Right renal pelvis (tissue), 4 donors: ENCODE measurements at regions not wholly inside any gene's neighbourhood (a gene's known extent, or its start where the extent isn't known, plus 50 kb on each side); places are given as distances from the start of the nearest gene placed in this dataset.

Experiments used
- DNase-seq, 4 donors: peaks; one replicate each; pipeline ENCODE4 v3.0.0-alpha.2; 2013; ENCODE audit warnings: low read depth in 4 of 4, low spot score in 3 of 4, missing footprints in 1 of 4

DNA sequence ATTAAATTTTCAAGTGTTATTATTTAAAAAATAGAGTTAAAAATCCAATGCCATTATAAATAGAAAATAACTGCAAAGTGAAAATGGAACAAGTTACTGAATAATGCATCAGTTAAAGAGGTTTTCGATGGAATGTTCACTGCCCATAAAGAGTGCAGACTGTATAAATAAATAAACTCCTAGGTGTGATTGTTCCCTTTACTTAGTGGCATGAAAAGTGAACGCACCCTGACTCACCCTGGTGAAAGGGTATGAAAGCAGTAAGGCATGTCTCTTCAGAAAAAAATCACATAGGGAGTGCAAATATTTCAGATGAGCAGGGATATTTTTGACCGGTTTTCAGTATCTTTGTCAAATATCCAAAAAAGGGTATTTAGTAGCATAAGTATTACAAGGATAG is 387.8 kb downstream of the DCAF12L2 start:
- DNase-seq, result no peak

DNA sequence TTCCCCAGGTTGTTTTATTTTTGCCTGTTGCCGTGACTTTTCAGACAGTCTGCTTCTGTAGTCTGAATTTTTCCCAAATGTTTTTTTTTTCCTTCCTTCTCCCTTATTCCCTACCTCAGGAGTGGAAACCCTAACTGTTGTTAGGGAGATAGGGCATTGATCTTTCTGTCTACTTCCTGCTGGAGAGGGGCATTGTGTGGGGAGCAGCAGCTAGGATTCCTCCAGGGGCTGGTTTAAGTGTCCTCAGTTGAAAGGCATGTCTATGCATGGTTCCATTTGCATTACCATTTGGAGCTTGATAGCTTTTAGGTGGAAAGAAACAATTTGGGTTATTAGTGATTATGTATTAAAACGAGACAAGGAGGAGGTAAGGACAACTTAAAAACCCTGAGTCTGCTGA is 383.9 kb downstream of the DCAF12L2 start:
- no peak for DNase-seq

DNA sequence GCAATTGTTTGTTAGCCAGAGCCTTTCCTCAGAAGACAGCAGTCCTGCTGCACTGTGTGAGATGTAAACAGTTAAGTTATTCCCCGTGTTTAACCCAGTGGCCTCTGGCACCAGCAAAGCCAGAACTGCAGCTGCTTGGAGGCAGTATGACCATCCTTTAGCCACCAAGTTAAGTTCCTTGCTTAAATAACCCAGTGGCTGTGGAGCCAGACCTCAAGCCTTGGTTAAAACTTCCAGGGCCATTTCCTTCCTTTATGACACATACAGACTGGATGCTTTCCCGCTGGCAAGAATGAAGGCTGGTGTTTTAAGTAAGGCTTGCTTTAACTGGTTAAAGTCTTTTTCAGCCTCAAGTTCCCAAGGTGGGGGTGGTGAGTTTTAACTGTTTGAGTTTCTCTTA is 379.8 kb downstream of the DCAF12L2 start:
- DNase-seq, result no peak

- DNase-seq, result no peak
Observed at GRCh38 chrX:125791787-125792186, 374.3 kb downstream of the DCAF12L2 start.

- no peak for DNase-seq
Observed at GRCh38 chrX:125810856-125811255, 355.2 kb downstream of the DCAF12L2 start.

DNA sequence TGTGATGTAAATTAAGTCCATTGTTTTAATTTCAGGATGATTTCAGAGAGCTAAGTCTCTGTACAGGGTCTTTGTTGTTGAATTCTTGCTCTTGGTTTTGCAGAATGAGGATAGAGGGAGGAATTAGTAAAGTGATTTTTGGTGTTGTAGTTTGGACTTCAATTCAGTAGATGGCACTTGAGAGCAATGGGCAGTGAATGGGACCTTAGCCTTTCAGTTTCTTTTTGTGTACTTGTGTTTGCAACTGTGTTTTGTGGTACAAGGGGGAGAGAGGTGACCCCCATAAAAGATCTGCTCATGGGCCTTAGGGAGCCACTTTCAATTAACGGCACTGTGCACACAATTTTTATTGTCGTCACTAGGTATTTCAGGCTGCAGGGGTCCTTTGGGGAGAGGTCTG is 340.0 kb downstream of the DCAF12L2 start:
- no peak for DNase-seq

DNA sequence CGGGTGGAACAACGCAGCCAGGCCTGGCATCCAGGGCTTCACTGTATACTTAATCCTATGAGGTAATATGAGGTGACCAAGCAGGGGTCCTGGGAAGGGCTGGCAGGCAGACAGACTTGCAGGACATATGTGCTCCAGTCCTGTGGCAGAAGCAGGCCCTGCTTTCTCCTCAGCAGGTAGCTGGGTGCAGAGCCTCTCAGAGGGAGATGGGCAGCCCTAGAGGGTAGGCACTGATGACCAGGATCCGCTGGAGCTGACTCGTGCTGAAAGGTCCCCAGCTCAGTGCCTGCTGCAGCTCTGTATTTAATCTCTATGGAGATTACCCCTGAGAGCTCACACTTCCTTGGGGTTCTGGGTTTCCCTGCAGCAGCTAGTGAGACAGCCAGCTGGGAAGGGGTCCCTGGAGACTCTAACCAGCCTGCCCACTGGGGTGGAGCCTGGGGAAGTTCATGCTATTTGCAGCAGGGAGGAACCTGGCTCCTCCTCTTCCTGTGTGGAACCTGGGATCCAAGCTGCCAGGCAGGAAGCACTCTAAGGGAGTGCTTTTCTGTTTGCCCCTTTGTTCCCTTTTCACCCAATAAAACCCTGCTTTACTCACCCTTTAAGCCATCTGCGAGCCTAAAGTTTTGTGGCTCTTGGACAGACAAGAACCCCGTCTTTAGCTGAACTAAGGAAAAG is 339.2 kb downstream of the DCAF12L2 start:
- DNase-seq, result no peak

GRCh38 chrX:125846271-125846670 is 319.8 kb downstream of the DCAF12L2 start:
- no peak for DNase-seq

DNA sequence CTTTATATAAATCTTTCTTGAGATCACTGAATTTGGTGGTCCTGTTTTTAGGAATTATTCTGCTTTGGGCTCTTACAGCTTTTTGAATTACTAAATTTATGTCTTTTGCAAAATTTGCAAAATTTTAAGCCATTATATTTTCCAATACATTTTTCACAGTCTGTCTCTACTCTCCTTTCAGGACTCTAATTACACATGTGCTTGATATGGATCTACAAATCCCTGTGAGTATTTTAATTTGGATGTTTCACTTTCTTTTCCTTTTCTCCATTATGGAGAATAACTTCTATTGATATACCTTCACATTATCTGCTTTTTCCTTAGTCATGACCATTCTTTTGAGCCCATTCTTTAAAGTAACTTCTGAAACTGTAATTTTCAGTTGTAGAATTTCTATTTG is 315.4 kb downstream of the DCAF12L2 start:
- DNase-seq, result no peak

GRCh38 chrX:125883169-125883568 is 282.9 kb downstream of the DCAF12L2 start:
- no peak for DNase-seq

GRCh38 chrX:125894947-125895346 is 271.1 kb downstream of the DCAF12L2 start:
- DNase-seq, result no peak

DNA sequence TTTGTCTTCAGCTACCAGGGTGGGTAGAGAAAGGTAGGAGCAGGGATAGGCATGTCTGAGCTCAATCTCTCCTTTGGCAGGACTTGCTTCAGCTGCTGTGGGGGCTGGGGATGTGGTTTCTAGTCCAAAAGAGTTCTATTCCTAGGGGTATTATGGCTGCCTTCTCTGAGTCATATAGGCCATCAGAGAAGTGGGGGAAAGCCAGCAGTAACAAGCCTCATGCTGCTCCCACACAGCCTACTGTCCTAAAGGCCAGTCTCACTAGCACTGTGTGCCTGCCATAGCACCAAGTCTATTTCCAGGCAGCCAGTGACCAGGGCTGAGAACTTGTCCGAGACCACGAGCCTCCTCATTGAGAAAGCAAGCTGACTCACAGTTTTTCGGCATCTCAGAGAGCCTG is 270.6 kb downstream of the DCAF12L2 start:
- no peak for DNase-seq

- DNase-seq, result no peak
Observed at GRCh38 chrX:125926295-125926694, 239.8 kb downstream of the DCAF12L2 start.

DNA sequence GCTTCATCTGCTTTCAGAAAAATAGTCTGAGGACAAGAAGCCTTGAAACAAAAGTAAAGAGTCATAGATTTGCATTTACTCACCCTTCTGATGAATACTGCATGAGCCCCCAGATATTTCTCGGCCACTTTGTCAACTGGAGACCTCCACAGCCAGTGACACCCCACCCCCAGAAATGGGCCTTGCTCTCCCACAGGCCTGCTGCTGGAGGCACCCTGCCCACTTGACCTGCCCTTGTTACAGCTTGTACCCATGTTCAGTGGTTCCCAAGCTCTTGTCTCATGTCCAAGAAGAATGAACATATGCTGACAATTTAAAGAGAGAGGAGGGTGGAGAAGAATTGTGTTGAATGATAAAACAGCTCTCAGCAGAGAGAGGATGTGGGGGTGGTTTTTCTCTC is 225.1 kb downstream of the DCAF12L2 start:
- no peak for DNase-seq

GRCh38 chrX:125947501-125947900 is 218.6 kb downstream of the DCAF12L2 start:
- DNase-seq, result no peak

- DNase-seq, result no peak
Observed at GRCh38 chrX:125952973-125953372, 213.1 kb downstream of the DCAF12L2 start.

GRCh38 chrX:125953814-125954213 is 212.3 kb downstream of the DCAF12L2 start:
- peak in 3 of 4 donors; percentile 1 to 17 (median 5) for DNase-seq

- peak in 1 of 4 donors; percentile 2 for DNase-seq
Observed at GRCh38 chrX:125954236-125954635, 211.9 kb downstream of the DCAF12L2 start.

- no peak for DNase-seq
Observed at GRCh38 chrX:125977851-125978250, 188.2 kb downstream of the DCAF12L2 start.

- DNase-seq, result peak in 1 of 4 donors; percentile 4
Observed at GRCh38 chrX:125998432-125998831, 167.7 kb downstream of the DCAF12L2 start.

GRCh38 chrX:126027229-126027628 is 138.9 kb downstream of the DCAF12L2 start:
- no peak for DNase-seq

GRCh38 chrX:126030021-126030420 is 136.1 kb downstream of the DCAF12L2 start:
- no peak for DNase-seq

GRCh38 chrX:126063984-126064383 is 102.1 kb downstream of the DCAF12L2 start:
- no peak for DNase-seq
